Activated T-helper 1 cell treated with Interleukin-2 at 50 U/mL for 16 hours (primary cell): ENCODE measurements at regions not wholly inside any gene's neighbourhood (a gene's known extent, or its start where the extent isn't known, plus 50 kb on each side); places are given as distances from the start of the nearest gene placed in this dataset.

Experiments used
- DNase-seq: peaks from one replicate; pipeline ENCODE4 v3.0.0-alpha.2; 2020; ENCODE audit warnings: low read depth

GRCh38 chr2:129318581-129319421, 660.7 kb upstream of the RAB6C start:
- no peak for DNase-seq

GRCh38 chr2:129319422-129319717, 660.1 kb upstream of the RAB6C start:
- DNase-seq, result no peak

DNA sequence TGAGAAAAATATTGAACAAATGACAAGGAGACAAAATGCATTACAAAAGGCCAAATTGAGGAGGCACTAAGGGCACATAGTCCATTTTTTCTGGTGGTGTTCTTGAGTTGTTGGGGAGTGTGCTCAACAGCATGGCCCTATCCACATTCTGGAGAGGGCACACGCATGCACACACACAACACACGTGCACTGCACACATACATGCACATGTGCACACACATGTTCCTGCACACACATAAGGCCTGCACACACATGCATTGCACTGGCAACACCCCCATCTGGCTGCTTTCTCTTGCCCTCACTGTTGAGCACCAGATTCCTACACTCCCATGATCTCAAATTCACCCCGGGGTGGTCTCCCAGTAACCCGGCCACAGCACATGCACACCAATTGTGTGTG, 659.2 kb upstream of the RAB6C start:
- no peak for DNase-seq

DNA sequence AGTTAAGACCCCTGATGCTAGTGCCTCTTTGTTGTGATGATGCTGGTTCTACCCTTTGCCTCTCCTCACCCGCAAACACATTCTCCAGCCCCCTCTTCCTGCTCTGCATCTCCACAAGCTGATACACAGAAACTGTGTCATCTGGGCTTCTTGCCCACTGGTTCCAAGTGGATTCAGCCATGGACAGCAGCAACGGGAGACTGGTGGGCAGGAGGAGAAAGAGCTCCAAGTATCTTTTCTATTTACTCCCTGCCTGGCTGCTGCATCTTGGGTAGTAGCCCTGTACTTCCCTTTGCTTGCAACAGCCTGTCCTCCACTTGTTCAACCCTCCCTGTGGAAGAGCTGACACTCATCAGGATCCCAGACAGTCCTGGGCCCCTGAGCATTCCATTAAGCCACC, 655.1 kb upstream of the RAB6C start:
- no peak for DNase-seq

DNA sequence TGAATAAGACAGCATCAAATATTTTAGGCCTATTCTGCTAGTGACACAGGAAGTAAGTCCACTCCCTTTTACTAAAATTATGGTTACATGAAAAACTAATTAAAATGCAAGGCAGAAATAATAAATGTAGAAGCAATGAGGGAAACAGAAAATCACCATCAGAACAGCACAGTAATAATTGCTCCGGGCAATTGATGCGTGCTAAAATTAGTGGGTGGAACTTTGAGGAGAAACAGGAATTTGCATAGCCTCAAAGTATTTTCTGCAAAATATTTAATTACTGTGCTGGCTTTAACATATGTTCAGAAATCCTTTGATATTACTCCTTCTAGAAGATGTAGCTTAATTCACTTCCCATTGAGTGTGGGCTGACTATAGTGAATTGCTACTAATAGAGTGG, 654.3 kb upstream of the RAB6C start:
- no peak for DNase-seq

DNA sequence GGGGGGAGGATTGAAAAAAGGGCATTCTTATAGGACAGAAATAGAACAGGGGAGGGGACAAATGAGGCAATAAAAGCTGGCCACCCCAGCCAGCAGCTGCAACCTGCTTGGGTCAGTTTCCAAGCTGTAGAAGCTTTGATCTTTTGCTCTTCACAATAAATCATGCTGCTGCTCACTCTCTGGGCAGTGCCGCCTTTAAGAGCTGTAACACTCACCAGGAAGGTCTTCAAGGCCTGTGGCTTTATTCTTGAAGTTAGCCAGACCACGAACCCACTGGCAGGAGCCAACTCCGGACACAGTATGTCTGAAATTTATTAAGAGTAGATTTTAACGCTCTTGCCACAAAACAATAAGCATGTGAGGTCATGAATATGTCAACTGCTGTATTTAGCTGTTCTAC, 649.9 kb upstream of the RAB6C start:
- DNase-seq, result no peak

GRCh38 chr2:129330504-129330903, 649.0 kb upstream of the RAB6C start:
- DNase-seq, result no peak

GRCh38 chr2:129331638-129332037, 647.8 kb upstream of the RAB6C start:
- DNase-seq, result no peak

DNA sequence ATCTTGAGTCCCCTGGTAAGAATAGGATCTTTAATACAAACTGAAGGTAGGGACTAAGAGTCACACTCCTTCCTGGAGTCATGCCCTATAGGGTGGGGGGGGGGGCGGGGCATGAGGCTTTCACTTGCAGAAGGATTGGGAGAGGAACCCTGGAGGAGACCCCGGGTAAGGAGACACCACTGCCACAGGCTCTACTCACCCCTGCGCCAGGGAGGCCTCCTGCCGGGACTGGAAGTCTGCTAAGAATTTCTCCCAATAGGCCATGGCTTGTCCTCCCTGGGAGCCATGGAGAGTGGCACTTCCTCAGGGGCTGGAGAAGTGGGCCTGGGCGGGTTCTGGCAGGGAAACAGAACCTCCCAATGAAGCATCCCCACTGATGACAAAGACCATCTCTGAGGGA, 645.3 kb upstream of the RAB6C start:
- DNase-seq, result no peak

DNA sequence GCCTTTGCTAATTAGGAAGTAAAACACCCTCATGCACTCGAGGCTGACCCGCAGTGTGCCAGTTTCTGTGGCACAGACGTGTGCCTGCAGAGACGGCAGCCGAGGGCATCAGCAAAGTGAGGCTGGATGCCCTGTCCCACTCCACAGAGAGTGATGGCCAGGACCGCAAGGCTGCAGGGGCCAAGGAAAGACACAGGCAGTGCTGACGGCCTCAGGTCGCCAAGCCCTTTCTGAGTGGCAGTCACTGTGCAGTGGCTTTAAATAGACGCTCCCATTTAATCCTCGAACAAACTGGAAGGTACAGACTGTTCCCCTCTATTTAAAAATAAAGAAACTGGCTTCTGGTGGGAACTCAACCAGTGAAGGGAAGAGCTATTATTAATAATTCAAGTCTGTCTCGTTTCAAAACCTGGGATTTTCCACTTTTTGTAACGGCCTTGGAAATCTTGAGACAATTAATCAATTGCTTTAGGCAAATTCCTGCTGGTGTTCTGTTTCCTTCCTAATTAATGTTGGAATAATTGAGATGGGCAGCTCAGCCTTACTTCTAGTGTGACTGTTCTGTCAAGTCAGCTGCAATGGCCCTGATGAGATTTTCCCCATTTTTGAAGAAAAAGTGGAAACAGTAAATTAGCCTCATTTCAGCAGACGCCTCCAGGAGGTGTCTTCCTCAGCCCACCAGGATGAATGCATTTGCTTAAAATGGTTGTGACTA, 644.6 kb upstream of the RAB6C start:
- DNase-seq, result no peak

DNA sequence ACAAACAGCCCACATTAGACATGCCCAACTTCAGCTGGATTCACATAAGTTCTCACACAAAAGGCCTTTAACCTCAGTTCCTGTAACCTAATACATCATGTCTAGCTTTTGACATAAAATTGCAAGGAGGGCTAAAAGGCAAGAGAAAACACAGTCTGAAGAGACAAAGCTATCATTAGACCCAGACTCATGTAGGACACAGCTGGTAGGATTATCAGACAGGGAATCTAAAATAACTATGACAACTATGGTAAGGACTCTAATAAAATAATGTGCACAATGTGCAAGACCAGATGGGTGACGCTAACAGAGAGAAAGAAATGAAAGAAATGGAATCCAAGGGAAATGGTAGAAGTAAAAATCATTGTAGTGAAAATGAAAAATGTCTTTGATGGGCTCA, 643.2 kb upstream of the RAB6C start:
- DNase-seq, result no peak

DNA sequence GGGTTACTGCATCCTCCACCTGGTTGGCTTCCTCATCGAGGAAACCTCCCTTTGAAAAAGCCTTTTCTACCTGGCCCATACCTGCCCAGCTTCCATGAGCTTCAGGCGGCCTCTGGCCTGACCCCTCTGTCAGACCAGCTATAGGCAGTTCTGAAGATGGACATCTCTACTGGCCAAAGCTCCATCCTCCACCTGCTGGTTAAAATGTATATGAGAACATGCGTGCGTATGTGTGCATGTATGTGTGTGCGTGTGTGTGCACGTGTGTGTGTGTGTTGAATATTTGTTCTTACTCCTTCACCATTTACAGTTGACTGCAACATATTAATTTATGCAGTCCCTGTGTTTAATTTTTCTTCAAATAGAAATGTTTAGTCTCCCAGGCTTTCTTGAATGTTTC, 642.4 kb upstream of the RAB6C start:
- no peak for DNase-seq

DNA sequence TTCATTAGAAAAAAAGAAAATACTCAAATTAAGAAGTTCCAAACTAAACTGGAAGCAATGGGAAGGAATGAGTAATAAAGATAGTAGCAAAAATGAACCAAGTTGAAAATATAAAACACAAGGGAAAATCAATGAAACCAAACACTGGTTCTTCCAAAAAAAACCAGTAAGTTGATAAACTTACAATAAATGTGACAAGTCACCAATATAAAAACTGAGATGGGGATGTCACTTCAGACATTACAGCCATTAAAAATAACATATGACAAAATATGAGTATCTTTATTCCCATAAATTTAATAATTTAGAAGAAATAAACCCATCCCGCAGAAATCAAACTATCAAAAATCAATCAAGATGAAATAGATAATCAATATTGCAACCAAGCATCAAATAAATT, 633.9 kb upstream of the RAB6C start:
- DNase-seq, result no peak

GRCh38 chr2:129347486-129348217, 631.8 kb upstream of the RAB6C start:
- DNase-seq, result no peak

DNA sequence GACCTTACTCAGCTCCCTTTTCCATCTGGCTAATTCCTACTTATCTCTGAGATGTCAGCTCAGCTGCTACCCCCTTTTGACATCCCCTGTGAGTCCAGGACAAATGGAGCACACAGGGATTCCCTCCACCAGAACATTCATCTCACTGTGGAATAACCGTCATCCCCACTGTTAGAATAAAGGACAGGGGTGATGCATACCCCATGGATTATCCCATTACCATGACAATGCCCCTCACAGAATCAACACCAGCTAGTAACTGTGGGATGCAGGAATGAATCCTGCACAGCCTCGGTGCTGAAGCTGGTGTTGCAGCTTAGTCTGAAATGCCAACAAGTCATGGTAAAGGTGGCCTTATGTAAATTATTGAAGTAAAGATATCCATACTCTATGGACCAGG, 624.8 kb upstream of the RAB6C start:
- DNase-seq, result no peak

DNA sequence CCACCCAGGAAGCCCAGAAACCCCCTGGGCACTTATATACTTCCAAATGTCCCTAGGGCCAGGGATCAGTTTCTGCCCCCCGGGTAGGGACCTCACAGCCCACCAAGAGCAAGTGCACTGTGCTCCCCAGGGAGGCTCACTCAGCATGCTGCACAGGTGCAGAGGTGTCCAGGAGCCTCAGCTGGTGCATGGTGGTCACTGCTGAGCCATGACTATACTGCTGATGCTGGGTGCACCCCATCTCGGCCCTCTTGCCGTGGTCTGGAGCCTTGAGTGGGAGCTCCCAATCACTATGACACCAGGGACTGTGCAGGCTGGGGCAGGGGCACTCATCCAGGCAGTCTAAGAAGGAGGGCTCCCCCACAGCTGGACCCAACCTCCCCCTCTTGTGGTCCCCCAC, 617.8 kb upstream of the RAB6C start:
- DNase-seq, result no peak

- DNase-seq, result no peak
Observed at GRCh38 chr2:129366263-129366662, 613.2 kb upstream of the RAB6C start.

- DNase-seq, result no peak
Observed at GRCh38 chr2:129367107-129367506, 612.4 kb upstream of the RAB6C start.

GRCh38 chr2:129369437-129369836, 610.0 kb upstream of the RAB6C start:
- no peak for DNase-seq

GRCh38 chr2:129374452-129374851, 605.0 kb upstream of the RAB6C start:
- DNase-seq, result no peak

GRCh38 chr2:129375632-129376425, 603.6 kb upstream of the RAB6C start:
- DNase-seq, result no peak

DNA sequence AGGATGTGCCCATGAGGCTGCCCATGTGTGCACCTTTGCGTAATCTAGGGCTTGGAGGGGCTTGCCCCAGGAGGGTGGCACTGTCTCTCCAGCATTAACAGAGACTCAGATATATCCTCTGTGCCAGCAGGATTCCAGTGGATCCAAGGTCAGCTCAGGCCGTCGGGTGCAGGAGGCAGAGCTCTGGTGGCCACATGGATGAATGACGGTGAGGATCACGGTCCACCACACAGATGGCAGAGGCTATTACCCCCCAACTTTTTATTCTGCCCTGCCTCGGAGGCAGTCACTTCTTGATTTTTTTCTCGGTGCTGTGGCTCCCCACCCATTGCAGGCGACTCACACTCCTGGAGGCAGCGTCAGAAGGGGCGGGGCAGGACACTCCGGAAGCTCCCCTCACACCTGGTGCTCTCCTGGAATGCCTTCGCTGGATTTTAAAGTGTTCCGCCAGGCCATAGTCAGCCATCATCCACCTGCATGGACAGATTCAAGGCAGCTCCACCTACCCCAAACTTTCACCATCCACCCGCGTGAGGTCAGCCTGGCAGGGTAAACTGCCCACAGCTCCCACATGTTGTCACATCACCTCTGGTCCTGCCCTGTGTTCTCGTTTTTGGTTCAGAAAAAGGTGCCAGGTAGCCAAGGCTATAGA, 602.9 kb upstream of the RAB6C start:
- no peak for DNase-seq
